ENCODE measurements at regions not wholly inside any gene's neighbourhood (a gene's known extent, or its start where the extent isn't known, plus 50 kb on each side); places are given as distances from the start of the nearest gene placed in this dataset.

GRCh38 chr7:17660116-17660515, 280.2 kb downstream of the SNX13 start:
- no peak for DNase-seq

DNA sequence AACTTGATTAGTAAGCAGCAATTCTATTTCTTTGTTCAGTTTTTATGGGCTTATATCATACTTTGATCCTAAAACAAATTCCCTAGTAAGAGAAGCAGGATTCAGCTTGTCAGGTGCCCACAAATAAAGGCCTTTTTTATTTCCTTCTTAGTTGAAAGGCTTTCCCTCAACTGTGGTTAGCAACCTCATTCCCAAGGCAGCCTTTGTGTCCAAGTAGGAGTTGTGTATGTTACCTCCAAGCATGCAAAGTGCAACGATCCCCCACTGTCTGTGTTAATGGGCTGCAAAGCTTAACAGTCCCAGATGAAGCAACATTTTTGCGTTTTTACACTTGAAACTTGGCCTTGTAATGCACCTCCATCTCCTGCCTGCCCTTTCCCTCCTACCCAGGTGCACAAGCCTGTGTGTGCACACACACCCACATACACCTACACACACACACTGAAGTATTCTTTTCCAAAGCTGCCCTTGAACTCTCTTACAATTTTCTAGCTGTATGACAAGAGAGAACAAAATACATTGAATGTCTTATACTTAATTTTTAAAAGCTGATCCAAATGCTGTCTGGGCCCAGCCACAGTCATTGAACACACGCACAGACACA, 278.2 kb downstream of the SNX13 start:
- DNase-seq = no peak

DNA sequence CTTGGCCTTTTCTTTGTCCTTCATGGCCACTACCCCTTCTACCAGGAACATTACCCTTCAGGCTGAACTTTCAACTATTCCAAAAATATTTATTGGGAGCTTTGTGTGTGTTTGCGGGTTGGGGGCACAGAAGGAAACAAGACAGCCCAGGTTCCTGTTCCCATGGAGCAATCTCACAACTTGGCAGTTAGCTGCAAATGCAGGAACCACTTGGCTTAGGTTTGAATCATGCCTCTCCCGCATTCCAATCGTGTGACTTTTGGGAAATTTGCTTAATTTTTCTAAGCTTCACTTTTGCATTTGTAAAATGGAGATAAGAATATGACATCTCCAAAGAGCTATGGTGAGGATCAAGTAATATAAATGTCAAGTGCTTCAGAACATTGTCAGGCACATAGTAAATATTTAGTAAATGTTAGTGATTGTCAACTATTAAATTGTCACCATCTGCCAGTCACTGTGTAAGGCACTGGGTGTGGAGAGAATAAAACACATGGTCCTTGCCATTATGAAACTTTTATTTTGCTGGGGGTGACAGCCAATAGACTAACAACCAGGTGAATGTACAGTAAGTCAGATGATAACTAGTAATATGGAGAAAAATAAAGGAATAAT, 277.1 kb downstream of the SNX13 start:
- DNase-seq = no peak

GRCh38 chr7:17665029-17665428, 275.3 kb downstream of the SNX13 start:
- no peak for DNase-seq

GRCh38 chr7:17668122-17668521, 272.2 kb downstream of the SNX13 start:
- DNase-seq = no peak

DNA sequence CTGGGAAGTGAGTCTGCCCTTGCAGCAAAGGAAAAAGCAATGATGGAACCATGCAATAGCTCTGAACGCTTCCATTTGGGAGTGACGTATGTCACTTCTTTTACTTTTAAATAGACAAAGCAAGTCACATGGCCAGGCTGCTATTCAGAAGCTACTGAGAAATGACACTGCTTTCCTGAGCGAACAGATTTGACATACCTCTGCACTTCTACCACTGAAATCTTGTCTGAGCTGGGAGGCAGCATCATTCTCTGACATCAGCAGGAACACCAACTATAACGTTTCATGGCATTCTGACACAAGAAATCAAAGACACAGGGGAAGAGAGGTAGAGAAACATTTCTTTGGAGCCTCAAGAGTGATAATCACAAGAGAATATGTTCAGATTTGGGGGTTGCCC, 271.1 kb downstream of the SNX13 start:
- no peak for DNase-seq

DNA sequence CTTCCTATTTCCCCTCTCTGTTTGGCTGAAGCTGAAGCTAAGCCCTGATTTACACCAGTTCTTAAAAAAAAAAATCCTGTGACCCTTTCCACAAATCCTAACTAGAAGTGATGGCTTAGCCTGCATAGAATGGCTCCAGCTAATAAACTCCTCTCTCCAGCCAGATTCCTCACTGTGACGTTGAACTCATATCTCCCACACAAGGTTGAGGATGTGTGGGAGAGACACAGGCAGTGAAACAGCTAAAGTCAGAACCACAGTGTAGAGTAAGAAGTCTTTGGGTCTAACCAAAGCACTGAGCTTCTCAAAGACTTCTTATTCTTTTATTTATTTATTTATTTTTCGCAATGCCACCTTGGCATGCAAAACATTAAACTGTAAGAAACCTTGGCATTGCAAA, 268.3 kb downstream of the SNX13 start:
- DNase-seq = no peak

- DNase-seq = no peak
Observed at GRCh38 chr7:17672783-17673182, 267.5 kb downstream of the SNX13 start.

DNA sequence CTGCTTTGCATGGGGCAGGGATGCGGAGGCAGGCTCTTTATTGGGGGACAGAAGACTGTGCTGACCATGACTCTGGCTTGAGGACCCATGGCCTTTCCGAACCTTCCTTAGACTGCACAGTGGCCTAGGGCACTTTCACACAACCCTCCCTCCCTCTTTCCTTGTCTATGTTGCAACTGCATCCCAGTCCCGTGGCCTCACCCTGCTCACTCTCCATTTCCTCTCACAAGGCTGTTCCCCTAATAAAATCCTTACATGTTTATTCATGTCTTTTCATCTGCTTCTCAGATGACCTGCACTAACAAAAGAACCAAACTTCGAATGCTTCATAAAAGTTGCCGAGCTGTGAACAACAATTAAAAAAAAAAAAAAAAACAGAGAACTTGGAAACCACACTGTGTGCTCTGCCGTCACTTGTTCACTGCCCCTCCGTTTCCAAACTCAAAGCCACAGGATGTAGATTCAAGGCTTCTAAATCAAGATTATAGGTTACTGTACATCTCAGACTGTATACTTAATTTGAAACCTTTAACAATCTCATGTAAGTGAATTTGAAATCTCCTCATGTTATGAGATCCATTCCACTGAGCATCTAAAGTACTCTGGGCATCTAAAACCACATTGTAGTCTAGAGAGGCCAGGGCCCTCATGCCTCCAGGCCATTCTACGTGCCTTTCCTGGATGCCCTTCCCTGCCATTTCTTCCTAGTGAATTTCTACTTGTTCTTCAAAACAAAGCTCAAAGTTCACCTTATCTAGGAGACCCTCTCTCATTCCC, 265.9 kb downstream of the SNX13 start:
- no peak for DNase-seq

GRCh38 chr7:17674943-17675608, 265.2 kb downstream of the SNX13 start:
- DNase-seq = no peak

DNA sequence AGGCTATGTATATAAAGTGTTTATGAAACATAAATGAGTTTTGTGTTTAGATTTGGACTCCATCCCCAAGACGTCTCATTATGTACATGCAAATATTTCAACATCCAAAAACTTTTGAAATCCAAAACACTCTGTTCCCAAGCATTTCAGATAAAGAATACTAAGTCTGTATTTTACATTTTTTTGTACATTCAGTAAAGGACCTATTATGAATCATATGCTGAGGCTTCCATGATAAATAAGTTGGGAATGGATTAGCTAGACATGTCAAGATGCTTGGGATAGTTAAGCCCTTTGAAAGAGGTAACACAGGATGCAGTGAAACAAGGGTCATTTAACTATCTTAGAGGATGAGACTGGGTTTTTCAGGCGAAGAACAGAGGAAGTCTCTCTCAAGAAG, 262.9 kb downstream of the SNX13 start:
- no peak for DNase-seq

- no peak for DNase-seq
Observed at GRCh38 chr7:17678896-17679295, 261.4 kb downstream of the SNX13 start.

DNA sequence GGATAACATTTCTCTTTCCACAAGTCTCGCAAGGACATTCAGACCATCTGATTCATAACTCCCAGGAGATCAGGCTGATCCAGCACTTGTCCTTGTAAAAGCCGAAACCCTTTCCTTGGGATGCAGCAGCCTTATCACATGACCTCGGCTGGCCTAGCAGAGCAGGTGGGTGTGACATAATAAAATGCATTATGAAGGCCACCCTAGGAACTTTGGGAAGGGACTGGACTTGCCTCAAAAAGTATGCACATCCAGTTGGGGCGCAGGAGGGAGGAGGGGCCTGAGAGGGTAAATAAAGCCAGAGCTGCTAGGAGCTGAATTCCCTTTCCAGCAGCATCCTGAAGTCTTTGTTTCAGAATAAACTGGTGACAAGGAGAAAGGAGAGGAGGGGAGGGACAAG, 260.8 kb downstream of the SNX13 start:
- DNase-seq = no peak

DNA sequence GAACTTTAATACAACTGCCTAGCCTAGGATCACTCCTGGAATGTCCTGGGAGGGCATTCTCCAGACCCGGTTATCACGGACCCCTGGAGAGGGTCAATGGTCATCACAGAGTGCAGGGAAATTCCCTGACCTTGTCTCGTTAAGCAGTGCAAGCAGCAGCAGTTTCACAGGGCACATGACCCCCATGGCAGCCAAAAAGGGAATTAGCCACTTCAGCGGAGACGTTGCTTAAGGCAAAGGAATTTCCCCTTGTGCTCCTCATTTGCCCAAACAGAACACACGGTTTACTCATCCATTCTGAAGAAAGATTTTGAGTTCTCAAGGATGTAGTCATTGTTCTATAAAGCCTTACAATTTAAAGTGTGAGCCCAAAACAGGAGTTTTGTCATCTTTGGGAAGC, 260.3 kb downstream of the SNX13 start:
- DNase-seq = no peak

- no peak for DNase-seq
Observed at GRCh38 chr7:17680943-17681351, 259.3 kb downstream of the SNX13 start.

- DNase-seq = no peak
Observed at GRCh38 chr7:17681965-17682364, 258.3 kb downstream of the SNX13 start.

- DNase-seq = no peak
Observed at GRCh38 chr7:17682586-17682985, 257.7 kb downstream of the SNX13 start.

- no peak for DNase-seq
Observed at GRCh38 chr7:17685141-17685540, 255.2 kb downstream of the SNX13 start.

GRCh38 chr7:17687361-17687760, 252.9 kb downstream of the SNX13 start:
- DNase-seq = no peak

GRCh38 chr7:17689361-17689902, 250.9 kb downstream of the SNX13 start:
- no peak for DNase-seq

DNA sequence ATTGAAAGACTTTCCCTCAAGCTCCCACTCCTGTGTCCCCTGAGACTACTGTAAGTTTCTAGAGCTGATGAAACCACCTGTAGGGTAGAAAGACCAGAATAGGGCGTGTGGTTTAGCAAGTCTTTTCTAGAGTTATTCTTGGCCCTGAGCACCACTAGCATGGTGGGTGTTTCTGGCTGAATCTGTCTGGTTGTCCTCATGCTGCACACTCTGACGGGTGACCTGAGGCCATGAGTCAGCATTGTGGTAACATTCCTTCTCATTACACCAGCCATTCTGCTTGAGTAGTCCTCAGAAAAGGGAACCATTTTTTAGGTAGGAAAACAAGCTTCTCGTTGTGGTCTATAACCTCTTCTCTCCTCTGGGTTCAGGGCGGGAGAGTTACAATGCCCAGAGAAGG, 250.3 kb downstream of the SNX13 start:
- no peak for DNase-seq

GRCh38 chr7:17696422-17696821, 243.9 kb downstream of the SNX13 start:
- DNase-seq = no peak

- no peak for DNase-seq
Observed at GRCh38 chr7:17697128-17697881, 243.0 kb downstream of the SNX13 start.

Measured in DMS153 (cell line).